Glutamatergic neuron (in vitro differentiated cells): ENCODE measurements at regions not wholly inside any gene's neighbourhood (a gene's known extent, or its start where the extent isn't known, plus 50 kb on each side); places are given as distances from the start of the nearest gene placed in this dataset.

Experiments used
- DNase-seq: peaks from one replicate; pipeline ENCODE4 v3.0.0; 2022
- H3K27ac Mint-ChIP-seq: one replicate; pipeline ENCODE4 v1.8.0; 2020; ENCODE audit warnings: mild to moderate bottlenecking, mixed read lengths, inconsistent platforms; ENCODE audit not compliant: unreplicated experiment
- H3K27me3 Mint-ChIP-seq: one replicate; pipeline ENCODE4 v1.8.0; 2020; ENCODE audit warnings: mild to moderate bottlenecking, moderate library complexity, mixed read lengths, inconsistent platforms; ENCODE audit not compliant: unreplicated experiment
- H3K36me3 Mint-ChIP-seq: one replicate; pipeline ENCODE4 v1.8.0; 2020; ENCODE audit warnings: mild to moderate bottlenecking, mixed read lengths, inconsistent platforms; ENCODE audit not compliant: unreplicated experiment
- H3K4me1 Mint-ChIP-seq: one replicate; pipeline ENCODE4 v1.8.0; 2020; ENCODE audit warnings: mild to moderate bottlenecking, low read depth, mixed read lengths, inconsistent platforms; ENCODE audit not compliant: unreplicated experiment
- H3K4me3 Mint-ChIP-seq: one replicate; pipeline ENCODE4 v1.8.0; 2020; ENCODE audit warnings: mild to moderate bottlenecking, mixed read lengths, inconsistent platforms; ENCODE audit not compliant: unreplicated experiment
- H3K9me3 Mint-ChIP-seq: one replicate; pipeline ENCODE4 v1.8.0; 2020; ENCODE audit warnings: mild to moderate bottlenecking, moderate library complexity, mixed read lengths, inconsistent platforms; ENCODE audit not compliant: unreplicated experiment
- TF ChIP-seq, protein P1 (sequence below): fragments of 200-600 bp; sonication (generic); IDR thresholded peaks from one replicate; pipeline ENCODE4 v1.5.0; 2021; ENCODE audit not compliant: partially characterized antibody, unreplicated experiment

DNA sequence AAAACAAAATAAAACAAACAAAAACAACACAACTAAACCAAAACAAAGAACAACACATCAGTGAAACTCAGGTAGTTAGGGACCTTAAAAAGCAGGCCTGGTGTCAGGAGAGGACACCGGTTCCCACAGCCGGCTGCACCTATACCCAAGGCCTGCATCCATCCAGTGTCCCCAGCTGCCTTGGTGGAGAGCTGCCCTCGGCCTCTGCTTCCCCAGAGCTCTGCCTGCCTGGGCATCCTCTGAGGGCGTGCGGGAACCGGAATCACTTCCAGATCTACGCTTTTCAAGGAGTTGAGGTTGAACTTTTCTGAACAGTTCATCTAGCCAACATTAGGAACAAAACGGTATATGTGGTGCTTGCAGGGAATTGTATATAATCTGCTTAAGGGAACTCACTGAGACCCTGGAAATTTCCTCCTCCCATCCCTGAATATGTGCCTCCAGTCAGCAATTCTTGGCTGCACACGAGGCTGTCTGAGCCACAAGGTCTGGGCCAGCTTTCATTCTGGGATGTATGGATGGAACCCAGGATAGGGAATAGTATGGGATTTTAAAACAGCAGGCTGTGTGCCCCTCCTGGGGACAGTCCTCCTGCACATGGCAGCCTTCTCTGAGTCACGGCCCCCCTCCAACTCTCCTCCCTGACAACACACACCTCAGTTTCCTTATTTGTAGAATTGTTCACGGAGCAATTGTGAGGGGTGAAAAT, 319.0 kb upstream of the RTL1 start:
- TF ChIP-seq, protein P1, sequence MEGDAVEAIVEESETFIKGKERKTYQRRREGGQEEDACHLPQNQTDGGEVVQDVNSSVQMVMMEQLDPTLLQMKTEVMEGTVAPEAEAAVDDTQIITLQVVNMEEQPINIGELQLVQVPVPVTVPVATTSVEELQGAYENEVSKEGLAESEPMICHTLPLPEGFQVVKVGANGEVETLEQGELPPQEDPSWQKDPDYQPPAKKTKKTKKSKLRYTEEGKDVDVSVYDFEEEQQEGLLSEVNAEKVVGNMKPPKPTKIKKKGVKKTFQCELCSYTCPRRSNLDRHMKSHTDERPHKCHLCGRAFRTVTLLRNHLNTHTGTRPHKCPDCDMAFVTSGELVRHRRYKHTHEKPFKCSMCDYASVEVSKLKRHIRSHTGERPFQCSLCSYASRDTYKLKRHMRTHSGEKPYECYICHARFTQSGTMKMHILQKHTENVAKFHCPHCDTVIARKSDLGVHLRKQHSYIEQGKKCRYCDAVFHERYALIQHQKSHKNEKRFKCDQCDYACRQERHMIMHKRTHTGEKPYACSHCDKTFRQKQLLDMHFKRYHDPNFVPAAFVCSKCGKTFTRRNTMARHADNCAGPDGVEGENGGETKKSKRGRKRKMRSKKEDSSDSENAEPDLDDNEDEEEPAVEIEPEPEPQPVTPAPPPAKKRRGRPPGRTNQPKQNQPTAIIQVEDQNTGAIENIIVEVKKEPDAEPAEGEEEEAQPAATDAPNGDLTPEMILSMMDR: no peak
- H3K27me3 Mint-ChIP-seq: peaks cover 7% of the 10 kb centered on the region
- no peak overlapping the region for H3K4me3 Mint-ChIP-seq
- peaks cover 6% of the 10 kb centered on the region for H3K9me3 Mint-ChIP-seq
- H3K36me3 Mint-ChIP-seq: no peaks in the 10 kb centered on the region
- peaks cover 2% of the 10 kb centered on the region for H3K4me1 Mint-ChIP-seq
- DNase-seq: no peak
- no peak overlapping the region for H3K27ac Mint-ChIP-seq

DNA sequence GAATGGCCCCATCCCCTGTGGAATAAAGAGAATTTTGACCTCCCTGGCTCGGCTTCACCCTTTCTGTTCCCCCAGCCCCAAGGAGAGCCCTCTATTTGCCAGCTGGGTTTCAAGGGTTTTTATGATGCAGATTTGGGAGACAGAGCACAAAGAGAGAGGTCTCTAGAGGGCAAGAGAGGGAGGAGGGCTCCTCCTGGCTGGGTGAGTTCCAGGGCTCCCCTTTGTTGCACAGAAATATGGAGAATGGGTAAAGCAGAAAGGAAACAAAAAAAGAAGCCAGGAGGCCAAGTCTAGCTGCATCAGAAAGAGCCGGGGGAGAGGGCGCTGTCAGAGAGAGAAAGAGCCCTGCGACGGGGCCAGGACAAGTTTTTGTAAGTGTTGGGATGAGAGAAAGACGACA, 319.6 kb upstream of the RTL1 start:
- Mint-ChIP-seq H3K27me3 (peaks cover 7% of the 10 kb centered on the region), H3K9me3 (peaks cover 6% of the 10 kb centered on the region), H3K27ac (no peak overlapping the region), H3K4me3 (no peak overlapping the region), H3K4me1 (peaks cover 2% of the 10 kb centered on the region), H3K36me3 (no peaks in the 10 kb centered on the region)
- TF ChIP-seq, protein P1: no peak
- DNase-seq: no peak

DNA sequence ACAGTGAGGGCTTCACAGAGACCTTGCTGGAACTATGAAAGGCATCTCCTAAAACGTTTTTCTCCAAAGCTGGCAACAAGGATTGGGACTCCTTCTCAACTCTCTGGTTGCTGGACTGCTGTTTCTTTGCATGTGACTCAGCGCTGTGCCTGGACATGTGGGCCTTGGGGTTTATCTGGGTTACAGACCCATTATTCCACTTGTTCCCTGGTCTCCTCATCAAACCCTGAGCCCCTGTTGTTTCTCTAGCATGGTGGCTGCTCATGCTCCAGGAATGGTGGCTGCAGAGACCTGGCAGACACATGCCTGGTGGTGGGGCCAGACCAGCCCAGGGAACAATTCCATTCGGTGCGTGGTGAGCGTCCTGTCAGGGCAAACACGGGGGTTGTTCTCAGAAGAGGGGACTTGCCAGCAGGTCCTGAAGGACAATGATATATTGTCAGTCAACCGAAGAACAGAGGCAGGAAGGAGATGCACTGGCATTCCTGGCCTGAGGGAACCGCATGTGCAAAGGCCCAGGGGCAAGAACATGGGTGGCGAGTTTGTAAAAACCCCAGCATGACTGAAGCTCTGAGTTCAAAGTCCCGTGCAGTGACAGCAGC, 320.1 kb upstream of the RTL1 start:
- Mint-ChIP-seq H3K27me3 (peaks cover 7% of the 10 kb centered on the region), H3K36me3 (no peaks in the 10 kb centered on the region), H3K27ac (no peak overlapping the region), H3K4me3 (no peak overlapping the region), H3K4me1 (peaks cover 2% of the 10 kb centered on the region), H3K9me3 (peaks cover 6% of the 10 kb centered on the region)
- no peak for DNase-seq
- TF ChIP-seq, protein P1: no peak

DNA sequence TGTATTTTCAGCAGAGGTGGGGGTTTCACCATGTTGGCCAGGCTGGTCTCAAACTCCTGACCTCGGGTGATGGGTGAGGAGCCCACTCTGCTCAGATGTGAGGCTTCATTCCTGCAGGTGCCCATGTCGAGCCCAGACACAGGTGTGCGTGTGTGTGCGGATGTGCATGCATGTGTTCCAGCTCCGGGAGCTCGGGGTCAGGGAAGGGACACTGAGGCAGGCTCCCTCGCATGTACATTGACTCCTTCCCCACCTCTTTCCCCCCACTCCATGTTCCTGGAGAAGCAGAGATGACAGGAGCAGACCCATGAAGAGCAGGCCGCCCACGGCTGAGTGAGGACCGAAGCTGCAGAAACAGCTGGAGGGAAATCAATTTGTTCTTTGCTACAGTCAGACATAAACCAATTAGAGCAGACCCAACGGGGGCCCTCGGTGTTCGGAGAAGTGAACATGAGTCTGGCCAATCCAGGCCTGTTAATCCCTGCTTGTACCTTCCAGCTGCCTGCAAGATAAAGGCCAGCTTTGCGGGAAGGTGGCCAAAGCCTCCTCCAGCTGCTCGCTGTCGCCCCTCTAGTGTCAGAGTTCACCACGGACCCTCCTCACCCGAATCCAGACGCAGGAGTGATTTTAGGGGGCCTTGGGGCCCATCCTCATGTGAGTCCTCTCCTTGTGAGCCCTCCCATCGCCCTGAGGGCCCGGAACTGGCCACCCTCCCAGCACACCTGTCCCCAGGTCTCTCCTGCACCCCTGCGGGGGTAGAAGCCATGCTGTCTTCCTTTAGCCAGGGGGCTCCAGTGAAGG, 321.0 kb upstream of the RTL1 start:
- Mint-ChIP-seq H3K9me3 (peaks cover 4% of the 10 kb centered on the region), H3K4me1 (peaks cover 2% of the 10 kb centered on the region), H3K27ac (no peak overlapping the region), H3K36me3 (no peaks in the 10 kb centered on the region), H3K27me3 (peaks cover 10% of the 10 kb centered on the region), H3K4me3 (no peak overlapping the region)
- DNase-seq: no peak
- TF ChIP-seq, protein P1: no peak
